Small intestine (tissue), 7 donors: ENCODE measurements at regions not wholly inside any gene's neighbourhood (a gene's known extent, or its start where the extent isn't known, plus 50 kb on each side); places are given as distances from the start of the nearest gene placed in this dataset.
A peak's percentile ranks its signal among the peaks of the same experiment; 100 is the strongest.

Source experiments
- DNase-seq, 2 donors: peaks; one replicate each; pipeline versions ENCODE4 v3.0.0 to v3.0.0-alpha.2; 2013
- FAIRE-seq: peaks from 2 replicates; lab custom pipeline; 2012; peaks lifted over from hg19 to GRCh38; lab: Jason Lieb, UNC
- H3K27ac ChIP-seq, 3 donors: one replicate each; pipeline ENCODE4 v1.5.1; 2013; ENCODE audit warnings: low read length in 2 of 3, mild to moderate bottlenecking in 2 of 3, control low read depth in 1 of 3, inconsistent platforms in 1 of 3, low read depth in 1 of 3, moderate library complexity in 1 of 3
- H3K27me3 ChIP-seq, 3 donors: one replicate each; pipeline ENCODE4 v1.6.1; 2013; ENCODE audit warnings: low read length in 3 of 3, inconsistent platforms in 1 of 3; ENCODE audit not compliant: control insufficient read depth in 3 of 3, insufficient read depth in 3 of 3
- H3K36me3 ChIP-seq, 3 donors: one replicate each; pipeline ENCODE4 v1.6.1; 2013; ENCODE audit warnings: low read length in 3 of 3, inconsistent platforms in 1 of 3, low read depth in 1 of 3, mild to moderate bottlenecking in 1 of 3, moderate library complexity in 1 of 3; ENCODE audit not compliant: control insufficient read depth in 3 of 3, insufficient read depth in 2 of 3
- H3K4me1 ChIP-seq, 3 donors: one replicate each; pipeline ENCODE4 v1.6.1; 2013; ENCODE audit warnings: low read length in 2 of 3, inconsistent platforms in 1 of 3, low read depth in 1 of 3, mild to moderate bottlenecking in 1 of 3, moderate library complexity in 1 of 3; ENCODE audit not compliant: control insufficient read depth in 3 of 3, insufficient read depth in 2 of 3
- H3K4me3 ChIP-seq, 3 donors: one replicate each; pipeline ENCODE4 v1.5.1; 2013; ENCODE audit warnings: low read length in 3 of 3, control low read depth in 1 of 3, inconsistent platforms in 1 of 3, low read depth in 1 of 3, mild to moderate bottlenecking in 1 of 3, moderate library complexity in 1 of 3
- H3K9me3 ChIP-seq, 2 donors: one replicate each; pipeline ENCODE4 v1.6.1; 2013; ENCODE audit warnings: low read depth in 1 of 2, low read length in 1 of 2; ENCODE audit not compliant: control insufficient read depth in 2 of 2, insufficient read depth in 1 of 2
- WGBS, 3 donors: extraction: QIAGEN DNeasy Blood & Tissue Kit; methylation state at CpG; one replicate each; pipeline ENCODE4 v1.1.7; 2013; 5-methylcytosine and 5-hydroxymethylcytosine counted together
- donor health status: healthy with polysubstance abuse.
- donor health status: control.
- donor health status: control.
- donor health status: Bipolar disorder and iron deficiency.
- donor health status: healthy.

DNA sequence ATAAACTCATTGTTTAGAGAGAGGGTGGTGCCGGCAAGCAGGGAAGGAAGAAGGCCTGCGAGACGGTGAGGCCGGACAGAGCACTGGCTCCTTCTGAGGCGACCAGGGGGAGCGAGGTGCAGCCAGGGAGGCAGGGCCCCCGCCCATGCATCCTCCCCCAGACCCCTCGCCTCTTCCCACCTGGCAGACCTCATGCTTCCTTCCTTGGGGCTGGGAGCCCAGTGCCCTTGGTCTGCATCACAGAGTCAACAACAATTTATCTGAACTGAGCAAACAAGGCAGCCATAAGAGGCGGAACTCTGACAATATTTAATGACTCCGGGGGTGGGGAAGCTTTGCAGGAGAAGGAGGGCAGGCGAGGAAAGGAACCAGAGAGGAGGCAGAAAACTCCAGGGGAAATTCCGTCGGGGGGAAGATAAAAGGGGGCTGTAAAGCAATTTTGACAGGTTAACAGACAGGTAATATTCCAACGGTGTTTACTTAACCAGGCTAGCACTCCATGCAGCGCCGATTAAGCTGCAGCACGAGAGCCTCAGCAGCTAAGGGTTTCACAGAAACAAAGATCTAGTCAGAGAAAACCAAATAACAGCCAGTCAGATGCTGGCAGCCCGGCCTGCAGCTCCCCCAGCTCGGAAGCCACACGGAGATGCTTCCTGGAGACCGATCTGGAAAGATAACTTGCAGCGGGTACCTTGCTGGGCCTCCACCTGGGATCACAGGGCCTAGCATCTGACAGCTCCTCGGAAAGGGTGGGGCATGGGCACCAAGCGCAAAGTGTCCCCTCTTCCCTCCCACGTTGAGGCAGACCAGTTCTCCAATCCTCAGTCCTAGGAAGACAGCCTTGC, 398.2 kb downstream of the SOX9 start:
- Histone ChIP-seq H3K4me1 (peaks cover 0 to 56% (median 5%) of the 10 kb centered on the region in 3 donors), H3K4me3 (peak overlapping the region in 1 of 3 donors; percentile 3), H3K27me3 (no peaks in the 10 kb centered on the region), H3K27ac (peak overlapping the region; percentile 66 to 83 (median 77)), H3K36me3 (no peaks in the 10 kb centered on the region), H3K9me3 (no peaks in the 10 kb centered on the region)
- DNase-seq (peak; percentile 89 to 93), FAIRE-seq (no peak)
- WGBS, 3 donors: 9 to 36% (median 20%) methylated on average over 24 to 25 of the region's 25 CpGs

DNA sequence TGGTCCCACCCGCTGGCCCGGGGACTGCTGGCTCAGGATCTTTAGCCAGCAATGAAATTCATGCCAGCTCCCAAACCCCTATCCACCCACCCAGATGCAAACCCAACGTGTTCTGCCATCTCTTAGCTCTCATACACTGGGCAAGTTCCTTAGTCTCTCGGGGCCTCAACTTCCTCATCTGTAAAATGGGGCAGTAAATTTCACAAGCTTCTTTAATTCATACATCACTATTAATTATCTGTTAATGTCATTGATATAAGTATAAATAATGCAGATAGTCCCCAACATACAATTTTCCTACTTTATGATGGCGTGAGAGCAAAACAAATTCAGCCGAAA, 398.7 kb downstream of the SOX9 start:
- Histone ChIP-seq H3K4me1 (peaks cover 0 to 57% (median 5%) of the 10 kb centered on the region in 3 donors), H3K36me3 (no peaks in the 10 kb centered on the region), H3K27ac (peak overlapping the region; percentile 63 to 83 (median 66)), H3K4me3 (no peak overlapping the region), H3K9me3 (no peaks in the 10 kb centered on the region), H3K27me3 (no peaks in the 10 kb centered on the region)
- DNase-seq: no peak
- WGBS, 3 donors: 51 to 73% (median 60%) methylated on average over 6 of the region's 6 CpGs
- FAIRE-seq: no peak

DNA sequence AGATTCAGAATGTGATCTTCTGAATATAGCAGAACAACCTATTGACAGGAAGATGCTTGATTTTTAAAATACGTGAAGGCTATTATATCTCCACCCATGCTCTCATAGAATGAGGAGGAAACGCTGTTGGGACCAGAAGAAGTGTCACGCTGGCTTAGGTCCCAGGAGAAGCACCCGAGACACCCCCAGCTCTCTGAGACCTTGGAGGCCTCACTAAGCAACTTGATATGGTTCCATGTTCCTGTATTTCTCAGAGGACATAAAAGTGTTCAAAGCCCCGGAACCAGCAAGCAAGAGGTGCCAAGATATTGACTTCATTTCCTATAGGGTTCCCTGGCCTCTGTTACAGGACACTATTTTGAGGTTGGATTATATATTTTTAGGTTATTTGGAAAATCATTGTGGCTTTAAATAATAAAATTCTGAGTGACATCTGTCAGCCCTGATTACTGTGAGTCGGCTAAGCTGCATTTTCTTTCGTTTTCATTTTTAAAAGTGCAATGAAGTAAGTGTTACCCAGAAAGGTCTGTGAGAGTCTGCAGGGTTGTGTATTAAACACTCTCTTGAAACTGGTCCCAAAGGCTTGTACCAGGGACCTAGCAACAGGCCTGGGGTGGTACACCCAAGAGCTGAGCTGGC, 400.0 kb downstream of the SOX9 start:
- Histone ChIP-seq H3K27ac (peak overlapping the region in 2 of 3 donors; percentile 29 to 57), H3K4me1 (peaks cover 0 to 54% (median 5%) of the 10 kb centered on the region in 3 donors), H3K36me3 (no peaks in the 10 kb centered on the region), H3K27me3 (no peaks in the 10 kb centered on the region), H3K4me3 (no peak overlapping the region), H3K9me3 (no peaks in the 10 kb centered on the region)
- WGBS, 3 donors: 20 to 60% (median 47%) methylated on average over 7 of the region's 7 CpGs
- peak in 1 of 2 donors; percentile 30 for DNase-seq
- FAIRE-seq: no peak

DNA sequence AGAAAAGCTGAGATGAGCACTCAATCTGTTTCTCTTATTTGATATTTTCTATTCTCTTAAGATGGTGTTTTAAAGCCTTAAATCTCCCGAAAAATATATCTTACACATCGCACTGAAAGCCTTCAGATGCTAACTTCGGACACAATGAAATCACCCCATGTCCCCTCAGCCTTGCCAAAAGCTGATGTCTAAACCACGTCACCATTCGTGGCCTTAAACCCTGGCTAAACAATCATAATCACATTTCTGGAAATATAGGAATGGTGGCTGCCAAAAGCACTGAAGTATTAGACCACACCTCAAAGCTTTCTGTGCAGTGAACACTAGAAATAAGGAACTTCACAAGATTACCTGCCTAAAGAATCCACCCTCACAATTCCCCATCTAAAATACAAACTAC, 402.7 kb downstream of the SOX9 start:
- H3K4me3 ChIP-seq: no peak overlapping the region
- peaks cover 0 to 57% (median 5%) of the 10 kb centered on the region in 3 donors for H3K4me1 ChIP-seq
- no peak for FAIRE-seq
- WGBS, 3 donors: 46 to 68% (median 49%) methylated on average over 5 of the region's 5 CpGs
- H3K36me3 ChIP-seq: no peaks in the 10 kb centered on the region
- no peak overlapping the region for H3K27ac ChIP-seq
- DNase-seq: no peak
- H3K27me3 ChIP-seq: no peaks in the 10 kb centered on the region
- no peaks in the 10 kb centered on the region for H3K9me3 ChIP-seq

DNA sequence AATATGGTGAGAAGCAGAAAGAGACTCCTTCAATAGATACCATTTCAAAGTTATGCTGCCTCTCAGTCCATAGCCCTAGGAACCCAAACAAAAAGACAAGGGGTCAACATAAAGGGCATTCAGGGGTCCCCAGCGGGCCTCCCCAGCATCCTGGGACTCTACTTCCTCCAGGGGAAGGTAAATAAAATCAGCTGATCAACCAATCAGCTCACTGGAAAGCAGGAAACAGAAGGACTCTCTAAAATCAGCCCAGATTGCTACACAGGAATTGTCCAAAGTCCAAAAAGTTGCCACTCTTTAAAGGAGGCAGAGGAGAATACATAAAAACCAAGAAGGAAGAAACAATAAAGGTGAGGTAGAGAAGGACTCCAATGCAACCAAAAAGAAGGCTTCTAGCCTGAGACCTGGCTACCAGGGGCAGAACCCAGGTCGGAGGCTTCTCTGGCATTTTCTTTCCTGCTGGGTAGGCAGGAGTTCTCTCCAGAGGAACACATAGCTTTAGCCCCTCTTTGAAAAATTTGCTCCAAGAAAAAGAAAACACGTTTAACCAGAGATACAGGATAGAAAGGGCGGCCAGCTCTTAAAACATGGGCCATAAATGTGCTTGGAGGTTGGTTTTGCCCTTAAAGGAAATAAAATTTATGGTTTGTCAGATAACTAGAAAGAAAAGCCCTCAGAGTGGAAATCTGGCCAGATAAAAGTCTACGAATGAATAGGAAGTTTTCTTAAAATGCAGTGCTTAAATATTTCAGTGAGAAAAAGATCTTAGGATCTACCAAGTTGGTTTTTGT, 404.6 kb downstream of the SOX9 start:
- no peak for FAIRE-seq
- peak overlapping the region; percentile 44 to 89 (median 85) for H3K27ac ChIP-seq
- WGBS, 3 donors: 3 to 27% (median 20%) methylated on average over 5 of the region's 5 CpGs
- H3K27me3 ChIP-seq: no peaks in the 10 kb centered on the region
- peaks cover 0 to 44% (median 2%) of the 10 kb centered on the region in 3 donors for H3K4me1 ChIP-seq
- no peaks in the 10 kb centered on the region for H3K36me3 ChIP-seq
- H3K4me3 ChIP-seq: no peak overlapping the region
- no peaks in the 10 kb centered on the region for H3K9me3 ChIP-seq
- DNase-seq: peak; percentile 86 to 92

DNA sequence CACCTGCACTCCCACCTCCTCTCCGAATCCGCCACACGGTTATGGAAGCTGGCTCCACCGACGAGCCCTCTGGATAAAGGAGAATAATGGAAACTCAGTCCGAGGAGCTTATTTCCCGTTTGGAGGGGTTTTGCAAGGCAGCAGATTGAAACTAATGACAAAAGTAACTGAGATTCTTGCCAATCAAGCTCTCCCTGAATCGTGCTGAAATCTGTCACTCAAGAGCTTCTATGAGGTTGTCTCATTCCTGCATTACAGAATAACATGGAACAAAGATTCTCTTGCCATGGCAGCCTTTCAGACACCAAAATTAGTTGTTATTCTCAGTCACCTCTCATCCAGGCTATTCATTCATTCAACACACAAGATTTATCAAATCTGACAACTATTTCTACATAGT, 405.9 kb downstream of the SOX9 start:
- 73 to 75% (median 73%) methylated on average over 8 of the region's 8 CpGs for WGBS, 3 donors
- Histone ChIP-seq H3K27me3 (no peaks in the 10 kb centered on the region), H3K36me3 (no peaks in the 10 kb centered on the region), H3K9me3 (no peaks in the 10 kb centered on the region), H3K4me3 (no peak overlapping the region), H3K4me1 (peaks cover 0 to 37% (median 0%) of the 10 kb centered on the region in 3 donors), H3K27ac (peak overlapping the region in 1 of 3 donors; percentile 85)
- DNase-seq (no peak), FAIRE-seq (no peak)

DNA sequence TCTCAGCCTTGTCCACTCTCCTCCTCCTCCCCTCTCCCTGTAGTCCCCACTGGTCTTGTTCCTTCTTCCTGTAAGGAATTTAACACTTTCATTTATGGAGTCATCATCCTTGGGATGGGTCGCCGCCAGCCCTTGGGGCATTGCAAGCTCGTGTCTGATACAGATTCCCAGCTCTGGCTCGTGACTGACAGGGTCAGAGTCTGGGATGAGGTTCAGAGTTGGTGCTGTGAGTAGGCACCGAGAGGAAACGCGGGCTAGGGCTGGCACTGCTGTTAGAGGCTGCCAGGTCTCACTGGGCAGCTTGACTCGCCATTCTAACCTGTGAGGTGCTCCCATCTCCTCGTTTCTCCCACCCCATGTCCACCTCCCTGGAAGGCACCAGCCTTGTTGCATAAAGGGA, 407.0 kb downstream of the SOX9 start:
- peaks cover 0 to 37% (median 0%) of the 10 kb centered on the region in 3 donors for H3K4me1 ChIP-seq
- DNase-seq (peak; percentile 56 to 61), FAIRE-seq (no peak)
- no peaks in the 10 kb centered on the region for H3K9me3 ChIP-seq
- no peaks in the 10 kb centered on the region for H3K27me3 ChIP-seq
- 23 to 56% (median 38%) methylated on average over 7 to 9 of the region's 9 CpGs for WGBS, 3 donors
- no peaks in the 10 kb centered on the region for H3K36me3 ChIP-seq
- no peak overlapping the region for H3K27ac ChIP-seq
- H3K4me3 ChIP-seq: no peak overlapping the region

DNA sequence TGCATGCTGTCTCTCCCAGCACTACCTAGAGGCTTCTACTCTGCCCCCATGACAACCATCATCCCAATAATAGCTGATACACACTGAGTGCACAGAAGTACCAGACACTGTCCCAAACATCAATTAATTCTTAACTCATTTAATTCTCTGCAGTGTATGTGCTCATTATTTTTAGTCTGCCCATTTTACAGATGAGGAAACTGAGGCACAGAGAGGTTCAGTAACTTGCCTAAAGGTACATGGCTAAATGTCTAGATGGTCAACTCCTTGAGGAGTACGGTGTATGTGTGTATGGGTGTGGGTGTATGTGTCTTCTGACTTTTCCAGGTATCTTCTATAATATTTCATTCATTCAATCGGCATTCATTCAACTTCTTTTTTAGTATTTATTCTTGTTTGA, 407.9 kb downstream of the SOX9 start:
- H3K36me3 ChIP-seq: no peaks in the 10 kb centered on the region
- no peaks in the 10 kb centered on the region for H3K27me3 ChIP-seq
- DNase-seq: no peak
- no peaks in the 10 kb centered on the region for H3K9me3 ChIP-seq
- H3K27ac ChIP-seq: no peak overlapping the region
- no peak overlapping the region for H3K4me3 ChIP-seq
- FAIRE-seq: no peak
- H3K4me1 ChIP-seq: peaks cover 0 to 37% (median 0%) of the 10 kb centered on the region in 3 donors
- 93 to 97% (median 95%) methylated on average over 2 of the region's 2 CpGs for WGBS, 3 donors
